Activated T-cell treated with anti-CD3 and anti-CD28 coated beads, Interleukin-2, amount 50 U/mL, for 4 hours (primary cell): ENCODE measurements at regions not wholly inside any gene's neighbourhood (a gene's known extent, or its start where the extent isn't known, plus 50 kb on each side); places are given as distances from the start of the nearest gene placed in this dataset.

Experiments
- ATAC-seq, 2 donors: fragments of 200-7000 bp; cut with Tn5 transposase; one replicate each; pipeline ENCODE4 v1.10.0; 2021
- DNase-seq: peaks from one replicate; pipeline ENCODE4 v3.0.0-alpha.2; 2020
- H3K27me3 Mint-ChIP-seq: one replicate; pipeline ENCODE4 v1.8.0; 2021; ENCODE audit warnings: low read depth, mixed read lengths
- H3K36me3 Mint-ChIP-seq: one replicate; pipeline ENCODE4 v1.8.0; 2022; ENCODE audit warnings: mixed read lengths; ENCODE audit not compliant: insufficient read depth
- H3K4me1 Mint-ChIP-seq: one replicate; pipeline ENCODE4 v1.8.0; 2021; ENCODE audit warnings: low read depth, mixed read lengths
- H3K4me3 Mint-ChIP-seq: one replicate; pipeline ENCODE4 v1.8.0; 2021; ENCODE audit warnings: mild to moderate bottlenecking, moderate library complexity, mixed read lengths
- H3K9me3 Mint-ChIP-seq: one replicate; pipeline ENCODE4 v1.8.0; 2021; ENCODE audit warnings: mixed read lengths

DNA sequence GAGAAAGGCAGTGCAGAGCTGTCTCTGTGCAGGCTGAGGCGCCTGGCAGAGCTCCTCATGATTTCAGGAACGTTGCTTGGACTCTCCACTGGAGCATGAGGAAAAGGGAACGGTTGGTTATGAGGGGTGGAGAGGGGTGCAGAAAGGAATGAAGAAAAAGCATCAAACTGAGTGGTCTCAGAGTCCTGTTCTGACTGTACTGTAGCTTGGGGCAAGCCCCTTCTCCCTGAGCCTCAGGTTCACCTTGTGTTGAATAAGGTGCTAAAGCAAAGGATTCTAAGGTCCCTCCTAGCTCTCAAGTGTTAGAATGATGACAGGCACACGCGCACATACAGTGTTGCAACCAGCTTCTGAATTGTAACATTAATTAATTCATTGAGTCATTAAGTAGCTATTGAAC is 125.2 kb upstream of the PARP11 start:
- no peaks in the 10 kb centered on the region for H3K27me3 Mint-ChIP-seq

GRCh38 chr12:3996322-3996721 is 123.1 kb upstream of the PARP11 start:
- Mint-ChIP-seq H3K4me1 (peaks cover 16% of the 10 kb centered on the region), H3K9me3 (peaks cover under 1% of the 10 kb centered on the region), H3K27me3 (peaks cover 3% of the 10 kb centered on the region), H3K4me3 (no peak overlapping the region), H3K36me3 (no peaks in the 10 kb centered on the region)
- DNase-seq: no peak
- ATAC-seq: no peak

More for the DNA sequence above, 125.2 kb upstream of the PARP11 start:
- H3K36me3 Mint-ChIP-seq: no peaks in the 10 kb centered on the region
- no peak overlapping the region for H3K4me3 Mint-ChIP-seq
- no peak for DNase-seq
- H3K4me1 Mint-ChIP-seq: peaks cover 16% of the 10 kb centered on the region
- peak in 1 of 2 donors; percentile 35 for ATAC-seq
- H3K9me3 Mint-ChIP-seq: peaks cover 3% of the 10 kb centered on the region

- no peak for DNase-seq
- Mint-ChIP-seq H3K4me1 (peaks cover 17% of the 10 kb centered on the region), H3K9me3 (no peaks in the 10 kb centered on the region), H3K4me3 (no peak overlapping the region), H3K27me3 (peaks cover 3% of the 10 kb centered on the region), H3K36me3 (no peaks in the 10 kb centered on the region)
- ATAC-seq: no peak
These were observed 122.1 kb upstream of the PARP11 start for GRCh38 chr12:3995306-3995705.

DNA sequence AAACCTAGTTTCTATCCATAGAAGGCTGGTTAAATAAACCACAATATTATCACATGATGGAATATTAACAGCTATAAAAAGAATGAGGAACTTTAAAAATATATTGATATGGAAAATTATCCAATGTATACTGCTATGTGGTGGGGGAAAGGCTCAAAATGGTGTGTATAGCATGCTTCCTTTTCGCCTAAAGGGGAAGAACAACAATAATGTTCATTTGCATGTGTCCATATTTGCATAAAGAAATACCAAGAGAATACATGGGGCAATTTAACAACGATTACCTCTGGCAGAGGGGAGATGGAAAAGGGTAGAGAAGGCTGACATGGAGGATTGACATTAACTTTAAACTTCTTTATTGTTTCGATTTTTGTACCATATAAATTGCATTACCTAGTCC is 121.3 kb upstream of the PARP11 start:
- peaks cover 3% of the 10 kb centered on the region for H3K27me3 Mint-ChIP-seq
- ATAC-seq (no peak), DNase-seq (no peak)
- H3K9me3 Mint-ChIP-seq: no peaks in the 10 kb centered on the region
- no peak overlapping the region for H3K4me3 Mint-ChIP-seq
- H3K36me3 Mint-ChIP-seq: no peaks in the 10 kb centered on the region
- H3K4me1 Mint-ChIP-seq: peaks cover 23% of the 10 kb centered on the region

GRCh38 chr12:3992945-3993344 is 119.7 kb upstream of the PARP11 start:
- DNase-seq (no peak), ATAC-seq (no peak)
- H3K27me3 Mint-ChIP-seq: peaks cover 3% of the 10 kb centered on the region
- H3K9me3 Mint-ChIP-seq: no peaks in the 10 kb centered on the region
- no peak overlapping the region for H3K4me3 Mint-ChIP-seq
- H3K36me3 Mint-ChIP-seq: no peaks in the 10 kb centered on the region
- peaks cover 30% of the 10 kb centered on the region for H3K4me1 Mint-ChIP-seq

GRCh38 chr12:3991798-3992580 is 118.8 kb upstream of the PARP11 start:
- Mint-ChIP-seq H3K27me3 (peaks cover 3% of the 10 kb centered on the region), H3K4me1 (peaks cover 31% of the 10 kb centered on the region), H3K4me3 (no peak overlapping the region), H3K36me3 (no peaks in the 10 kb centered on the region), H3K9me3 (no peaks in the 10 kb centered on the region)
- DNase-seq: no peak
- no peak for ATAC-seq

DNA sequence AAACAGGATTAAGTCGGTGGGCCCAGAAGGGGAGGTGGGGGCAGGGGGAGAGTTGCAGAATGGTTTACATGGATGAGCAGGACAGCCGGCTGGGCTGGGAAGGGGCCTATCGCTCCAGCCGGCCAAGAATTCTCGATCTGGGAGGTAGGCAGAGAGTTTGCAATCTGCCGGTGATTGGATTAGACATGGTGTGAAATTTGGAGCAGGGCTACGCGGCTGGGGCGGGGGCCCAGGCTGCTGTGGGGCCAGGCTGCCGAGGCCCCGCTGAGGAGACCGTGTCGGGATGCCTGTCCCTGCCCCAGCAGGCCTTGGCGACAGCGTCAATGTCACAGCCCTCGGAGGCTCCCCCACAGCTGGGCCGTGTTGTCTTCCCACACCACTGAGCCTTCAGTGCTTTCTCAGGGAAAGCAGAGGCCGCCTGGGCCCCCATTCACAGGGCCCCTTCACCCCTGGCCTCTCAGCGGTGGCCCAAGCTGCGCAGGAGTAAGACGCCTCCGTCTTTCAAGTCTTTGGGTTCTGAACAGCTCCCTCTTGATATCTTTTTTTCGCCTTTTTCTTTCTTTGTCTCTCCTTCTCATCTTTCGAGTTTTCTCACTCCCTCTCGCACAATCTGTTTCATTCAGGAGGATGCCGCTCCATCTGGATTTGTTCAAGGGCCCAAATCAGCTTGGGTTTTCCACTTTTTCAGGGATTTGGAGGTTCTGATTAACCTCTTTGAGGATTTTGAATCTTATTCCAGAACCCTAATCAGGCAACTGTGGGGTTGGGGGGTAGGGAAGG is 117.5 kb upstream of the PARP11 start:
- Mint-ChIP-seq H3K4me3 (no peak overlapping the region), H3K27me3 (peaks cover 3% of the 10 kb centered on the region), H3K9me3 (no peaks in the 10 kb centered on the region), H3K36me3 (no peaks in the 10 kb centered on the region), H3K4me1 (peaks cover 32% of the 10 kb centered on the region)
- no peak for DNase-seq
- ATAC-seq: no peak

GRCh38 chr12:3989218-3989550 is 116.0 kb upstream of the PARP11 start:
- no peaks in the 10 kb centered on the region for H3K9me3 Mint-ChIP-seq
- peaks cover 31% of the 10 kb centered on the region for H3K4me1 Mint-ChIP-seq
- no peaks in the 10 kb centered on the region for H3K36me3 Mint-ChIP-seq
- H3K4me3 Mint-ChIP-seq: no peak overlapping the region
- H3K27me3 Mint-ChIP-seq: peaks cover 3% of the 10 kb centered on the region
- DNase-seq: no peak
- ATAC-seq: no peak

- H3K9me3 Mint-ChIP-seq: no peaks in the 10 kb centered on the region
- no peak overlapping the region for H3K4me3 Mint-ChIP-seq
These were observed 115.5 kb upstream of the PARP11 start for GRCh38 chr12:3988519-3989217.

DNA sequence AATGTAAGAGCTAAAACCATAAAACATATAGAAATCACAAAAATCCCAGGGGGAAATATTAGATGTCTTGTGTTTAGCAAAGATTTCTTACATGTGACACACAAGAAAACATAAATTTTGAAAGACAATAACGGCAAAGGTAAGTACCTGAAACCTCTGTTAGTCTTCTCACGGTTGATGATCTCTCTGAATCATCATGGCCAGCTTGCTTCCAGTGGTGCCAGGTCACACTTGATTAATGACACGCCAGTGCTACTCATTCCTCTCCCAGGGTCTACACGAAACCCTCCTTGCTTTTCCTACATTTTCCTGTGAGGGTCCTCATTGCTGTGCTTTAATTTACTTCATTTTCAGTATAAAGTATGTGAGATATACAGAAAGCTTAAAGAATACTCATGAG is 114.4 kb upstream of the PARP11 start:
- peaks cover 3% of the 10 kb centered on the region for H3K27me3 Mint-ChIP-seq
- no peaks in the 10 kb centered on the region for H3K9me3 Mint-ChIP-seq
- H3K36me3 Mint-ChIP-seq: no peaks in the 10 kb centered on the region
- peaks cover 31% of the 10 kb centered on the region for H3K4me1 Mint-ChIP-seq
- no peak for DNase-seq
- H3K4me3 Mint-ChIP-seq: no peak overlapping the region
- ATAC-seq: no peak

More at GRCh38 chr12:3988519-3989217, 115.5 kb upstream of the PARP11 start:
- ATAC-seq (peak; percentile 68 to 76), DNase-seq (no peak)
- Mint-ChIP-seq H3K27me3 (peaks cover 3% of the 10 kb centered on the region), H3K4me1 (peaks cover 31% of the 10 kb centered on the region), H3K36me3 (no peaks in the 10 kb centered on the region)

DNA sequence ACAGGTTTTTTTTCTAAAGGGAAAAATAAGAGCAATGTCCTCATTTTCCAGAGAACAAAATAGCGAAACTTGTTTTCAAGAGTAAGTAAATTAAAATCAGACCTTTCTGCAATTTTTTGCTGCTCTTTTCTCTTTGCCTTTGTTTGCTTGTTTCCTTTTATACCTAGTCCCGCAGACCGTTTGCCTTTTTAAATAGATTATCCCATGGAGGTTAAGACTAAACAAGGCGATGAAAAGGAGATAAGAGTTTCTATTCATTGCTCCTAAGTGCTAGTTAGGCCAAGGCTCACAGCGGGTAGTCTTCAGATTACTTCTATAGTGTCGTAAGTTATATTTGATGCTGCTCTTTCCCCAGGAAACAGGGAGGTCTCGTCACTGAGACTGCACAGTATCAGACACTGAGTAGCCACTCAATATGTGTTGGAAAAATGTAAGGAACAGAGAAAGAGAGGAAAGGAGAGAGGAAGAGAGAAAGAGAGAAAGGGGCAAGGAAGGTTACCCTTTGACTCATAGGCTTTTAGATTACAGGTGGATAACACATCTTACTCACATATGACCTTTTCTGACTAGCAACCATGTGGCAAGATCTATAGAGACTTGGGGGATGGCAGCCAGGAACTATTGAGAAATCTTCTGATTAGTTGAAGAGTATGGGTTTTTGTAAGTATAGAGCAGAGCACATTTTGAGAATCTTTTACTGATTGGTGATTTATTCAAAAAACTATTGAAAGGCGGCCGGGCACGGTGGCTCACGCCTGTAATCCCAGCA is 107.5 kb upstream of the PARP11 start:
- ATAC-seq: peak; percentile 76 to 83
- Mint-ChIP-seq H3K36me3 (no peaks in the 10 kb centered on the region), H3K4me3 (no peak overlapping the region)

DNA sequence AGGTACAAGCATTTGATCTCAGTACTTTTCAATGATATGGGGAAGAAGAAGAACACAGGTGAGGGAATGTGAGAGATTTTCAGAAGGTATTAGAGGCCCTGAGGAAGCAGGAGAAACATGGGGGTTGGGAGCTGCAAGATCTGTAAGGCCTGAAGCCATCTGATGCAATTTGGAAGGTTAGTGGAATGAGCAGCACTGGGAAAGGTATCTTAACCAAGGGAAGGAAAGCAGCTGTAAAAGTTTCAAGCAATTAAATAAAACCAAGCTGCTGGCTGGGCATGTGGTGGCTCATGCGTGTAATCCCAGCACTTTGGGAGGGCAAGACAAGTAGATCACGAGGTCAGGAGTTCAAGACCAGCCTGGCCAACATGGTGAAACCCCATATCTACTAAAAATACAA is 104.4 kb upstream of the PARP11 start:
- H3K27me3 Mint-ChIP-seq: no peaks in the 10 kb centered on the region
- H3K4me1 Mint-ChIP-seq: peaks cover 55% of the 10 kb centered on the region
- DNase-seq: no peak
- ATAC-seq: no peak
- H3K4me3 Mint-ChIP-seq: no peak overlapping the region
- H3K36me3 Mint-ChIP-seq: no peaks in the 10 kb centered on the region
- no peaks in the 10 kb centered on the region for H3K9me3 Mint-ChIP-seq

More for the DNA sequence above, 107.5 kb upstream of the PARP11 start:
- Mint-ChIP-seq H3K27me3 (no peaks in the 10 kb centered on the region), H3K4me1 (peaks cover 26% of the 10 kb centered on the region), H3K9me3 (no peaks in the 10 kb centered on the region)
- DNase-seq: no peak

GRCh38 chr12:3976351-3976938 is 103.2 kb upstream of the PARP11 start:
- H3K27me3 Mint-ChIP-seq: no peaks in the 10 kb centered on the region
- H3K9me3 Mint-ChIP-seq: no peaks in the 10 kb centered on the region
- H3K4me3 Mint-ChIP-seq: no peak overlapping the region
- DNase-seq (no peak), ATAC-seq (peak; percentile 36)
- H3K36me3 Mint-ChIP-seq: no peaks in the 10 kb centered on the region
- H3K4me1 Mint-ChIP-seq: peaks cover 63% of the 10 kb centered on the region

DNA sequence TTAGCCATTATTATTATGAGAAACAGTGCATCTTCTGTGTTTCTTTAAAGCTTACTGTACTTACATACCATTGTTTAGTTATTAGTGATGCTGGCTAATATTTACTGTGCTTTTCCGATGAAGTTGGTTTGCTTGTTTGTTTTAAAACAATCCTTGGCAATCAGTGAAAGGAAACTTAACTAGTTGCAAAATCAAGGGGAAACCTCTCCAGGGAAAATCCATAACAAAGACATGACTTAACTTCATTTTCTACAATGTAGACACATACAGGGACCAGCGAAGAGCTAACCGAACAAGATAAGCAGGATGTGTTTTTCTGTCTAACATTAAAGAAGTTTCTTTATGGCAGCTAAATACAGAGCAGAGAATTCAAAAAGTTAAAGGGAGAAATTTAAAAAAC is 102.5 kb upstream of the PARP11 start:
- DNase-seq: no peak
- Mint-ChIP-seq H3K9me3 (no peaks in the 10 kb centered on the region), H3K36me3 (no peaks in the 10 kb centered on the region), H3K4me1 (peaks cover 63% of the 10 kb centered on the region), H3K27me3 (no peaks in the 10 kb centered on the region), H3K4me3 (no peak overlapping the region)
- ATAC-seq: no peak
